NCI-H226 (cell line): ENCODE measurements at regions not wholly inside any gene's neighbourhood (a gene's known extent, or its start where the extent isn't known, plus 50 kb on each side); places are given as distances from the start of the nearest gene placed in this dataset.
"Not testable (repeated sequence)": the region's sequence is repeated elsewhere in the genome, so short reads cannot be mapped to it uniquely, and the experiment has no call there.

Source experiments
- DNase-seq: peaks from one replicate; pipeline ENCODE4 v3.0.0-alpha.2; 2015

GRCh38 chr2:192444286-192444838 lies 249.6 kb upstream of the TMEFF2 start:
- no peak for DNase-seq

- no peak for DNase-seq
Measured at GRCh38 chr2:192443831-192444230, 249.1 kb upstream of the TMEFF2 start.

GRCh38 chr2:192438239-192438638 lies 243.5 kb upstream of the TMEFF2 start:
- no peak for DNase-seq

GRCh38 chr2:192437653-192438052 lies 242.9 kb upstream of the TMEFF2 start:
- no peak for DNase-seq

- no peak for DNase-seq
Measured at GRCh38 chr2:192424243-192424642, 229.5 kb upstream of the TMEFF2 start.

GRCh38 chr2:192419786-192420185 lies 225.1 kb upstream of the TMEFF2 start:
- DNase-seq, result no peak

GRCh38 chr2:192416060-192416459 lies 221.3 kb upstream of the TMEFF2 start:
- DNase-seq, result no peak

- DNase-seq, result no peak
Measured at GRCh38 chr2:192414794-192415193, 220.1 kb upstream of the TMEFF2 start.

- DNase-seq, result no peak
Measured at GRCh38 chr2:192413812-192414681, 219.3 kb upstream of the TMEFF2 start.

- not testable (repeated sequence) for DNase-seq
Measured at GRCh38 chr2:192412866-192413265, 218.1 kb upstream of the TMEFF2 start.

- DNase-seq, result no peak
Measured at GRCh38 chr2:192412394-192412793, 217.7 kb upstream of the TMEFF2 start.

- DNase-seq, result no peak
Measured at GRCh38 chr2:192411755-192412154, 217.0 kb upstream of the TMEFF2 start.

- DNase-seq, result no peak
Measured at GRCh38 chr2:192410319-192410718, 215.6 kb upstream of the TMEFF2 start.

GRCh38 chr2:192407692-192408091 lies 213.0 kb upstream of the TMEFF2 start:
- DNase-seq, result no peak

GRCh38 chr2:192398236-192398635 lies 203.5 kb upstream of the TMEFF2 start:
- no peak for DNase-seq

GRCh38 chr2:192394605-192395004 lies 199.9 kb upstream of the TMEFF2 start:
- no peak for DNase-seq

GRCh38 chr2:192391041-192391440 lies 196.3 kb upstream of the TMEFF2 start:
- no peak for DNase-seq

- peak; percentile 19 for DNase-seq
Measured at GRCh38 chr2:192390401-192390800, 195.7 kb upstream of the TMEFF2 start.

- not testable (repeated sequence) for DNase-seq
Measured at GRCh38 chr2:192384191-192384590, 189.5 kb upstream of the TMEFF2 start.

- no peak for DNase-seq
Measured at GRCh38 chr2:192381082-192381481, 186.3 kb upstream of the TMEFF2 start.

GRCh38 chr2:192379736-192380135 lies 185.0 kb upstream of the TMEFF2 start:
- DNase-seq, result no peak

GRCh38 chr2:192377173-192377572 lies 182.4 kb upstream of the TMEFF2 start:
- DNase-seq, result no peak

GRCh38 chr2:192373754-192374153 lies 179.0 kb upstream of the TMEFF2 start:
- no peak for DNase-seq

- no peak for DNase-seq
Measured at GRCh38 chr2:192373221-192373620, 178.5 kb upstream of the TMEFF2 start.

GRCh38 chr2:192369969-192370368 lies 175.2 kb upstream of the TMEFF2 start:
- DNase-seq, result no peak
